ENCODE measurements at regions not wholly inside any gene's neighbourhood (a gene's known extent, or its start where the extent isn't known, plus 50 kb on each side); places are given as distances from the start of the nearest gene placed in this dataset.

DNA sequence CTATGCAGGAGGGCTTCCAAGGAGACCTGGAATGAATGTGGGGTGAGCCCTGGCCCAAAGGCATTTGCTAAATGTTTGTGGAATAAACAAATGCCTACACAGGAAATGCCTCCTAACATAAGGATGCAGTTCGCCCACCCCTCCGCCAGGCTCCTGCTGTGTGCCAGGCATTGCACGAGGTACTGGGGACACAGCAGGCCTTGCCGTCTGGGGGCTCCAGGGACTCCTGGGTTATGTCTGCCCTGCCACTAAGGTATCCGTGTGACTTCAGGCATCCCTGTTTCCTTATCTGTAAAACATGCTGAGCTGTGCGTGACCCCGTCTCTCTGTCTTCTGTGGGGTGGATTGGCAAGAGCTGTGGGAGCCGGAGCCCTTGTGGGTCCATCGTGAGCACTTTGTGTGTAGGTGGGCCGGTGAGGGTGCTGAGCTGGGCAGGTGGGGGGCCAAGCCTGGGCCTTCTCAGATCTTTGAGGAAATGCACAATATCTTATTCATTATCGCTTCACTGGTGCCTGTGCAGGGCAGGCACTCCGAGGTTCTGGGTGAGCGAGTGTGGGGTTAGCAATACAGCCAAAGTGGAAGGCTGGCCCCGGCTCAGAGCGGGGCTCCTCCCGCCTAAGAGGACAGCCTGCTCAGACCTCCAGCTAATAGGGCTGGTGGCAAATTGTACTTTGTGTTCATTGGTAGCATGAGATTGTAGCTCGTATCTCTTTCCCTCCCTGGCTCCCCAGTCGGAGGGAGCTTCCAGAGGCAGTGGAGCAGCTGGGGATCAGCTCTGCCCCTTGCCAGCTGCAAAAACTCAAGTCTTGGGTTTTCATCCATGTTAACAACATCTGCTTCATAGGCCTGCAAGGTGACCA, 126.8 kb downstream of the GLI2 start:
- Histone ChIP-seq H3K79me2 (ENCODE audit: insufficient read depth, low read length) (no peaks in the 10 kb centered on the region), H3K9ac (ENCODE audit: low read length) (no peak overlapping the region), H3K4me3 (replicated peaks in 1 of 2; ENCODE audit: low read depth in 1 of 2, low read length in 2 of 2) (no peak overlapping the region), H3K4me2 (ENCODE audit: low read length) (no peak overlapping the region), H3K27me3 (ENCODE audit: insufficient read depth, low read length) (no peaks in the 10 kb centered on the region), H2AFZ (ENCODE audit: low read depth, low read length, poor library complexity, severe bottlenecking) (no peak overlapping the region), H3K9me2 (ENCODE audit: insufficient read depth) (no peaks in the 10 kb centered on the region), H4K20me1 (ENCODE audit: insufficient read depth) (no peaks in the 10 kb centered on the region), H3K27ac (ENCODE audit: low read depth, low read length) (no peak overlapping the region; the same call in 1 of the 2 replicates), H3K4me1 (ENCODE audit: control insufficient read depth in 1 of 2, insufficient read depth in 2 of 2, low read length in 2 of 2) (peaks cover 14 to 31% of the 10 kb centered on the region in 2 experiments), H3K9me3 (ENCODE audit: control insufficient read depth in 1 of 2, insufficient read depth in 1 of 2, low read depth in 1 of 2, low read length in 2 of 2) (no peaks in the 10 kb centered on the region), H3K36me3 (ENCODE audit: control insufficient read depth in 1 of 2, insufficient read depth in 2 of 2, low read length in 2 of 2) (no peaks in the 10 kb centered on the region)
- POLR2A ChIA-PET: no interaction called here
- BruUV-seq (replicated peaks): no TSS peak
- ATAC-seq (no peak), DNase-seq (ENCODE audit: low read depth, low spot score) (no peak)
- CTCF ChIA-PET: no interaction called here
- RAD21 ChIA-PET (ENCODE audit: low non-redundant PET in 1 of 2, low total read pairs in 2 of 2, uncharacterized antibody in 2 of 2, unreplicated experiment in 2 of 2): no interaction called here
- TF ChIP-seq CEBPB (IDR thresholded peaks at IDR 0.05; ENCODE audit: low read depth) (no peak), ELF1 (IDR thresholded peaks at IDR 0.05; ENCODE audit: borderline replicate concordance, low read depth) (no peak), YY1 (IDR thresholded peaks at IDR 0.05; ENCODE audit: extremely low read depth, insufficient replicate concordance, low read depth, low read length) (no peak), POLR2AphosphoS5 (IDR thresholded peaks at IDR 0.05; ENCODE audit: low read depth, low read length) (no peak), SRF (IDR thresholded peaks at IDR 0.05; ENCODE audit: low read depth) (no peak), TCF7L2 (IDR thresholded peaks at IDR 0.05; ENCODE audit: borderline replicate concordance, extremely low read depth, insufficient read depth, insufficient read length) (no peak), EZH2 (IDR thresholded peaks at IDR 0.05) (no peak), FOSL1 (IDR thresholded peaks at IDR 0.05; ENCODE audit: low read depth) (no peak)
- TF ChIP-seq, protein P1, sequence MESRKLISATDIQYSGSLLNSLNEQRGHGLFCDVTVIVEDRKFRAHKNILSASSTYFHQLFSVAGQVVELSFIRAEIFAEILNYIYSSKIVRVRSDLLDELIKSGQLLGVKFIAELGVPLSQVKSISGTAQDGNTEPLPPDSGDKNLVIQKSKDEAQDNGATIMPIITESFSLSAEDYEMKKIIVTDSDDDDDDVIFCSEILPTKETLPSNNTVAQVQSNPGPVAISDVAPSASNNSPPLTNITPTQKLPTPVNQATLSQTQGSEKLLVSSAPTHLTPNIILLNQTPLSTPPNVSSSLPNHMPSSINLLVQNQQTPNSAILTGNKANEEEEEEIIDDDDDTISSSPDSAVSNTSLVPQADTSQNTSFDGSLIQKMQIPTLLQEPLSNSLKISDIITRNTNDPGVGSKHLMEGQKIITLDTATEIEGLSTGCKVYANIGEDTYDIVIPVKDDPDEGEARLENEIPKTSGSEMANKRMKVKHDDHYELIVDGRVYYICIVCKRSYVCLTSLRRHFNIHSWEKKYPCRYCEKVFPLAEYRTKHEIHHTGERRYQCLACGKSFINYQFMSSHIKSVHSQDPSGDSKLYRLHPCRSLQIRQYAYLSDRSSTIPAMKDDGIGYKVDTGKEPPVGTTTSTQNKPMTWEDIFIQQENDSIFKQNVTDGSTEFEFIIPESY (IDR thresholded peaks at IDR 0.05; ENCODE audit: extremely low read depth, insufficient replicate concordance, low read length): no peak
- TF ChIP-seq, protein P2, sequence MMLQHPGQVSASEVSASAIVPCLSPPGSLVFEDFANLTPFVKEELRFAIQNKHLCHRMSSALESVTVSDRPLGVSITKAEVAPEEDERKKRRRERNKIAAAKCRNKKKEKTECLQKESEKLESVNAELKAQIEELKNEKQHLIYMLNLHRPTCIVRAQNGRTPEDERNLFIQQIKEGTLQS (IDR thresholded peaks at IDR 0.05): no peak
- intact Hi-C loops (cut with micrococcal nuclease): no loop called here
